Renal cortical epithelial cell (primary cell): ENCODE measurements at regions not wholly inside any gene's neighbourhood (a gene's known extent, or its start where the extent isn't known, plus 50 kb on each side); places are given as distances from the start of the nearest gene placed in this dataset.
"Not testable (repeated sequence)": the region's sequence is repeated elsewhere in the genome, so short reads cannot be mapped to it uniquely, and the experiment has no call there.

ENCODE experiments used
- DNase-seq: peaks from one replicate; pipeline ENCODE4 v3.0.0-alpha.2; 2011; ENCODE audit warnings: low read depth

GRCh38 chr2:48219555-48220436, 94.7 kb upstream of the FOXN2 start:
- no peak for DNase-seq

- no peak for DNase-seq
Measured at GRCh38 chr2:48220501-48220900, 94.0 kb upstream of the FOXN2 start.

- peak; percentile 74 for DNase-seq
Measured at GRCh38 chr2:48221846-48222516, 92.5 kb upstream of the FOXN2 start.

GRCh38 chr2:48227617-48228344, 86.7 kb upstream of the FOXN2 start:
- DNase-seq = no peak

GRCh38 chr2:48228345-48228684, 86.2 kb upstream of the FOXN2 start:
- no peak for DNase-seq

GRCh38 chr2:48229063-48229462, 85.4 kb upstream of the FOXN2 start:
- DNase-seq = no peak

GRCh38 chr2:48230834-48231233, 83.6 kb upstream of the FOXN2 start:
- DNase-seq = no peak

GRCh38 chr2:48232351-48232750, 82.1 kb upstream of the FOXN2 start:
- DNase-seq = no peak

- peak; percentile 70 for DNase-seq
Measured at GRCh38 chr2:48233005-48233404, 81.5 kb upstream of the FOXN2 start.

GRCh38 chr2:48233824-48234223, 80.7 kb upstream of the FOXN2 start:
- not testable (repeated sequence) for DNase-seq

- DNase-seq = no peak
Measured at GRCh38 chr2:48235076-48235475, 79.4 kb upstream of the FOXN2 start.

- DNase-seq = no peak
Measured at GRCh38 chr2:48238381-48238780, 76.1 kb upstream of the FOXN2 start.

- DNase-seq = no peak
Measured at GRCh38 chr2:48240912-48241311, 73.6 kb upstream of the FOXN2 start.

- no peak for DNase-seq
Measured at GRCh38 chr2:48247206-48247605, 67.3 kb upstream of the FOXN2 start.

GRCh38 chr2:48248251-48248933, 66.1 kb upstream of the FOXN2 start:
- peak; percentile 94 for DNase-seq

GRCh38 chr2:48249025-48249424, 65.5 kb upstream of the FOXN2 start:
- DNase-seq = peak; percentile 58

- peak; percentile 59 for DNase-seq
Measured at GRCh38 chr2:48249631-48250473, 64.6 kb upstream of the FOXN2 start.

GRCh38 chr2:48250474-48250844, 64.0 kb upstream of the FOXN2 start:
- DNase-seq = no peak

- DNase-seq = peak; percentile 72
Measured at GRCh38 chr2:48250943-48251342, 63.5 kb upstream of the FOXN2 start.

- DNase-seq = no peak
Measured at GRCh38 chr2:48251437-48252148, 62.9 kb upstream of the FOXN2 start.

GRCh38 chr2:48253301-48253700, 61.2 kb upstream of the FOXN2 start:
- DNase-seq = peak; percentile 12
